NCI-H526 treated with DMSO at 0.1 percent for 48 hours (cell line): ENCODE measurements at regions not wholly inside any gene's neighbourhood (a gene's known extent, or its start where the extent isn't known, plus 50 kb on each side); places are given as distances from the start of the nearest gene placed in this dataset.

Experiments
- DNase-seq: peaks from one replicate; lab custom pipeline; 2025; lab: John Stamatoyannopoulos, UW

DNA sequence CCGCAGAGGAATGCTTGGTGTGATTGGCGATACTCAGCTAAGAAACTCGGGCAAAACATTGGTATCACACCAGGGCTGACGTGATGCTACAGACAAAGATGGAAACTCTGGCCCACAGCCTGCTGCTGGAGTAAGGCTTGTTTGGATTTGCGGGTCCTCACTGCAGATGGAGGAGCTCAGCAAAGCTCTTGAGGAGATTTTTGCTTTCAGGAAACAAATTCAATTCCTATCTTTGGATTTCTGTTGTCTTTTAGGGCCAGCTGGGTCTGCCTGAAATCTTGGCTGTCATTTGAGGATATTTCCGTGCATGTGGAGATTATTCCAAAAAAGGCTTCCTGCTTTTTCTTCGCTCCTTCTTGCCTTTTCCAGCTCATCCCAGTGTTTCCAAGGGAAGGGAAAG is 475.8 kb downstream of the TSN start:
- DNase-seq = no peak

DNA sequence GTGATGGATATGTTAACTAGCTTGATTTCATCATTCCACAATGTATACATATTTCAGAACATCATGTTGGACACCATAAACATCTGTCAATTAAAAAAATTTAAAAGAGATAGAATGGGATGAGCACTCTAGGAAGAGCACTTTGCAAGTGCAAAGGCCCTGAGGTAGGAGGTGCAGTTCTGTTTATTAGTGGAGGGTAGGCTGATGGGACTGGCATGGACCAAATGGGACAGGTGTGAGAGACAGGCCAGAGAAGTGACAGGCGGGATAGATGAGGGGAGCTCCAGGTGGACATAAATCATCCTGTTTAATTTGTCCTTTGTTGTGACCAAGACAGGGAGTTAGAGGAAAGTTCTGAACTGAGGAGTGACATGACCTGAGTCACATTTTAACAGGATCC is 477.9 kb downstream of the TSN start:
- no peak for DNase-seq

DNA sequence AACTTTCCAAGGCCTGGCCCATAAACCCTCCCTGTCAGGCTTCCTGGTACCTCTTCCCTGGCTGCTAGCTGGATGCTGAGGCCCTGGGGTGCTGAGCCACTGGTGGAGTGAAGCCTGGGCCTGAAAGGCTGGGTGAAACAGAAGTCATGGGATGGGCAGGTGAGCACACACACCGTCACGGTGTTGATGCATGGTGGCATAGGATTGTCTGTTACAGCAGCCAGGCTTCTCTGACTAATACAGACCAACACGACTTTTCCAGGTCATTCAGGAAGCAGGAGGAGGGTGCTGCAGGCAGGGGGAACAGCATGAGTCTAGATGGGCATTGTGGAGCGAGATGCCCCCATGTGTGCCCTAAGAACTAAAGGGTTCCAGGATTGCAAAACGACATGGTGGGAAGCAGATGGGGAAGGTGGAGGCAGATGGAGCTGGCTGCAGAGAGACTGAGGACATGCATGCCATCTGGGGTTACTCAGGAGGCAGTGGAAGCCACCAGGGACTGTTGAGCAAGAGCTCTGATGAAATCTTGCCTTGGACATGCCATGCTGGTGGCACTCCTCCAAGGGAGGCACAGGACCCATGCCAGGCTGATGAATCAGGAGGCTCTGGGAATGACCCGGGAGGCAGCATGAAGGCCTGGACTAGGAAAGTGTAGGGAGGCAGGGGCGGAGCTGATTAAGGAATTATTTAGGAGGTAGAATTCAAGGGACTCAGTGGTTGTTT is 480.9 kb downstream of the TSN start:
- no peak for DNase-seq

DNA sequence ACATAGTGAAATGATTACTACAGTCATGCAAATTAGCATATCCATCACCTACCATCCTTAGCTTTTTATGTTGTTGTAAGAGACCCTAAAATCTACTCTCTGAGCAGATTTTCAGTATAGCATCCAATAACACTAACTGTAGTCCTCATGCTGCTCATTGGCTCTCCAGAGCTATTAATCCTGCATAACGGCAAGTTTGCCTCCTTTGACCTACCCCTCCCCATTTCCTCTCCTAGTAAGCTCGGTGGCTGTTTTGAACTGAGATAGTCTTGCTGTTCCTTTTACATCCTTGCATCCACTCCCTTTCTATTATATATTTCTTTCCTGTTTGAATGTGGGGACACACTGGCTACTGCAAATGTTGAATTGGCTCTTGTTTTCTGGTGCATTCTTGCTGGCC is 481.5 kb downstream of the TSN start:
- DNase-seq = no peak

DNA sequence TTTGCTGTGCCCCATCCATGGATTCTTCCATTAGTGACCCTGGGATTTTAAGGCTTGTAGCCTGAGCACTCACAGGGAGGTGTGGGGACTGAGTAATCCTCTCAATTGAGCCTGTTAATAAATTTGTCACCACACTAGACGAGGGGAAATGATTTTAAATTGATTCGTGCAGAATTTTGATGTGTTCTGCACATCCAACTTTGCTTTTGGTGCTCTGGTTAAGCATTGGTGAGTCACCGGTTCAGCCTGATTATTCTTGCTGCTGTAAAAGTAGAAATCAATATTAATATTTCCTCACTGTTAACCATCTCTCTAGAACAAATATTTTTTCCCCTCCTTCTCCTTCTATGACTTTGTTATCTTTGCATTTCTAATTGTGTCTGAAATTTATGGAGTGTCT is 482.0 kb downstream of the TSN start:
- no peak for DNase-seq

DNA sequence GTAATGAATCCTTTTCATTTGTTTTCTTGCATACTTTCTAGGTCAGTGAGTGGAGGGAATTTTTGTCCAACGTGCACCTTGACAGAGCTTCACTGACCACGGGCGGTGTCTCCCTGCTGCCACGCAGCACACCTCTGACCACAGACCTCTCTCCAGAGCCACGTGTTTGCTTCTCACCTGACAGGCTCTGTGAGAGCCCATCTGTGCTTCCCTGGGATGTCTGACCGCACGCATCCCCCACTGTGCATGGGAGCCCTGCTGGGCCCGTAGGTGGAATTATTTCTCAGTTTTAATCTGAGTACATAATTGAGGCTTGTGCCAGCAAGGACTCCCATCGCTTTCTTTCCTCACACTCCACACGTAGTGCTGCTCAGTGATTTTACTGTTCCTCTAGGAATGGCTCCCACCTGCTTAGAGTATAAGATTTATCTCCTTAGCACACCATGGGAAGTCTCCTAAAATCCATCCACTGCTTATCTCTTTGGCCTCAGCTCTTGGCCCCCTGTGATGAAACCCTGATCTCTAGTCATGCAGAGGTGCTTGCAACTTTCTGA is 482.6 kb downstream of the TSN start:
- DNase-seq = no peak

DNA sequence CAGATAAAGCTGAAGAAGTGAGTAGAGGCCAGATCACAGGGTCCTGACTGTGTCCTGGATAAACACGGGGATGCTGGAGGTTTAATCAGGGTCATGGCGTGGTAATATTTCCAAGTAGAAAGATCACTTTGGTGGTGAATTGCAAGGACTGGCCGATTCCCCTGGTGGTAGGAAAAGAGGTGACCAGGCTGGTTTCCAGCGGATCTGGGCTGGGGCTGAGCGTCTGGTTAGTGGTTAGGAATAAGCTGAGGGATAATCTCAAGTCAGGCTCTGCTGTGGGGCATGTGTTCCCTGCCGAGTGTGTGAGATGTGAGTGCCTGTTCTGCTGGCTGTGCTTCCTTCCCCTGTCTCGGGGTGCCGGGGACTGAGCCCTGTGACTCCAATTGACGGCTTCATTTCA is 484.0 kb downstream of the TSN start:
- no peak for DNase-seq

DNA sequence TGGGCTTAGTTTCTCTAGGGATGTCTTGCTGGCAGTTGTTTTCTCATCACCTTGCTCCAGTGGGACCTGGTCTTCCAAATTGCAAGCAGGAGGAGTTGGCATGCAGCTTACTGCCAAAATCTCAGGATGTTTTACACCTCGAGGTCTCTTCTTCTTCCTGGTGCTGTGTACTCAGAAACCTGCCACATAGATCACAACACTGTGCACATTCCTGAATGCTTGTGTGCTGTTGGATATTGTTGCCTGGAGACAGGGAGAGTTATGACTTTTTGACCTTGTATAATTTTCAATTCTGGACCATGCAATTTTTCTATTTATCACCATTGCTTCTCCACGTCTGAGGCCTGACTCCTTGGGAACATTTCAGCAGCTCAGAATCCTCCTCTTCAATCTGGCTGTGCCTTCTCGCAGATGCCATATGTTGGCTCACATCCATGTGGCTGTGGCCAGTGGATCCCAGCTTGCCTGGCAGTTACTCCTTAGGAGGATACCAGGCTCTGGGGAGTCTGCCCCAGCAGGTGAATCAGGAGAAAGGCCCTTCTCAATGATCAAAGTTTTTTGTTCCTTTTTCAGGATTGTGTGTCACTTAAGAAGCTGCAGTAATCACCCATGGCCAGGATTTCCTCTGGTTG is 489.3 kb downstream of the TSN start:
- no peak for DNase-seq

DNA sequence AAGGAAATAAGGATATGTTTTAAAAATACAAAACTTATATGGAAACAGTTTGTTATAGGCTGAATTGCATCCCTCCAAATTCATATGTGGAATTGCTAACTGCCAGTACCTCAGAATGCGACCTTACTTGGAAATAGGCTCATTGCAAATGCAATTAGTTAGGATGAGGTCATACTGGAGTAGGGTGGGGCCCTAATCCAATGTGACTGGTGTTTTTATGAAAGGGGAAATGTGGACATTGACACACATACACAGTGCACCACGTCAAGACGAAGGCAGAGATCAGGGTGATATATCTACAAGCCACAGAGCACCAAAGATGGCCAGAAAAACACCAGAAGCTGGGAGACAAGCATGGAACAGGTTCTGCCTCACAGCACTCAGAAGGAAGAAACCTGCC is 494.2 kb downstream of the TSN start:
- DNase-seq = no peak

DNA sequence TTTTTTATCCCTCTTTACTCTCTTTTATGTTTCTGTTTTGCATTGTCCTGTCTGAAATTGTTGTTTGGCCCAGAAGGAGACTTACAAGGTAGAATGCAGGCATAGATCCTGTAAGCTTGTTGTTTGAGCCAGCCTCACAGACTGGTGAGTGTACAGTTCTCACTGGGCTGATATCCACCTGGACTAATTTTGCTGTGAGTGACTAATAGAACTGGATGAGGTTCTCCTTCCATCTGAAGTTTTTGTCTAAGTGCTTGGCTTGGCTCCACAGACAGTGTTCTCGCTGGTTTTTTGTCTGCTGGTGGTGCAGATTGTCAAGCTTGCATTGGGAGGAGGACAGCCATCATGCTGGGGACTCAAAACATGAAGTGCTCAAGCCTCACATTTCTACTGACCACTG is 495.7 kb downstream of the TSN start:
- no peak for DNase-seq

DNA sequence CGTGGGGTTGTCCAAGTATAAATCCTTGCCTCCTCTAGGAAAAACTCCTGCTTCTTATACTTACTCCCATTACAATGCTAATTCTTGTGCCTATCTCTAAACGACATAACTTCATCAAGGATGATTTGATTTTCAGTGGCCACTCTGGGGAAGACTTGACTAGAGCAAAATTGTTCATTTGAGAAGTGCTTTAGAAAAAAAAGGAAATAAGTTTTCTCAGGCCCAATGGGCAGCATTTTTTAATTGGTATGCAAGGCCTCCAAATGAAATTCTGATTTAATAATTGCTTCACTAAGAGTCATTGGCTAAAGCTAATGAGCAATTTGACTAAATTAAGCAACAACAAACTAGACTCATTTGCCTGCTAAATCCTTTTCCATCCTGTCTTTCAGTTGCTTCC is 496.1 kb downstream of the TSN start:
- DNase-seq = no peak

DNA sequence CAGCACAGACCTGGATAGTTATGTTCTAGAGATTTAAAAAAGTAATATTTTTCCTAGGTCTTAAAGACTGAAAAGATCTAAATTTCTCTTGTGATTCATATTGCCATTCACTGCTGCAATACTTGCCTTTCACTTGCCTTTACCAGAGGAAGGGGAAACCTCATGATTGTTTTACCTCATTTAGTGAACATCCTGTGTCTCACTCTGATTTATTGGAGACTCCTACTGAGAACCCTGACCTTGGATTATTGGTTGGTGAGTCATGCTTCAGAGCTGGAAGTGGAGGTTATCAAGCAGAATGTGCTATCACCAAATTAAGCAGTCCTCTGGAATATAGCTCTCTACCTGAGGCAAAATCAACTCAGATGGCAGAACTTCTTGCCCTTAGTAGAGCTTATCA is 500.5 kb downstream of the TSN start:
- DNase-seq = no peak

DNA sequence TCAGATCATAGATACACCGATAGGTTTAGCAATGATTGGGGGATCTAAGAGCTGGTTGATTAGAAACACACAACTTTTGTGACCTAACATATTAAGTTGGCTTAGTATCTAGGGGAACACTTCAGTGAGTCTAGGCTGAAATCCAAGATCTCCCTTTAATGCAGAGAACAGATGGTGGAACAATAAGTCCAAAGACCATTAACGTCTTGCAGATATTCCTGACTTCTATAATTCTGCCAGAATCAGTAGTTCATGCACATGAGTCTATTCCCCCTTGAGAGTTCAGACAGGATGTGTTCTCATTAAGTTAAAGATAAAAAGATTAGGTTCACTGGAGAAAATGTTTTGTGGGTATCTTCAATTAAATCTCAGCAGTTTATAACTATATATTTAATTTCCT is 506.5 kb downstream of the TSN start:
- DNase-seq = no peak

DNA sequence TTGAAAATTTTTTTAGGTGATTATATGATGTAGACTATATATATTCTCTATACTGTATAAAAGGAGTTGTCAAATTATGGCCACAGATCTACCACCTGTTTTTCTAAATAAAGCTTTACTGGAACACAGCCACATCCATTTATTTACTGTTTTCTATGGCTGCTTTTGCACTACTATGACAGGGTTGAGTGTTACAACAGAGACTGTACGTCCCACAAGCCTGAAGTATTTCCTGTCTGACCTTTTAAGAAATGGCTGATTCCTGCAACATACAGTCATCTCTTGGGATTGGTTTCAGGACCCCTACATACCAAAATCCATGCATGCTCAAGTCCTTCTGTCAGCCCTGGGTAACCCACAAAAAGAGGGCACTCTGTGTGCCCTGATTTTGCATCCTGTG is 508.3 kb downstream of the TSN start:
- DNase-seq = no peak

DNA sequence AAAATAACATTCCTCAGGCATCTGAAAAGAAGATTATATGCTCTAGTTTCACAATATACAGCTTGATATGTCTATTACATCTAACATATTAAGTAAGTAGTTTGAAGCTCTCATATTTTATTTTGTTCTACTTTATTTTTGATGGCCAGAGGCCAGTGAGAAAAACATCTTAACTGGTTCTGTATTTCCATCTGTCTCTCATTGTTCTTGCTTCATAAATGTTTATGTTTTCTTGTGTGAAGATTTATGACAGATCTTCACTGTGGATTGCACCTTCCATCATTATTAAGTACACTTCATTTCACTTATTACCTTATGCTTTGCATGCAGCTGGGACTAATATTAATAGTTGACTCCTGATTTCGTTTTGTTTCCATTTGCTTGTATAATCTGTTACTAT is 511.2 kb downstream of the TSN start:
- no peak for DNase-seq

DNA sequence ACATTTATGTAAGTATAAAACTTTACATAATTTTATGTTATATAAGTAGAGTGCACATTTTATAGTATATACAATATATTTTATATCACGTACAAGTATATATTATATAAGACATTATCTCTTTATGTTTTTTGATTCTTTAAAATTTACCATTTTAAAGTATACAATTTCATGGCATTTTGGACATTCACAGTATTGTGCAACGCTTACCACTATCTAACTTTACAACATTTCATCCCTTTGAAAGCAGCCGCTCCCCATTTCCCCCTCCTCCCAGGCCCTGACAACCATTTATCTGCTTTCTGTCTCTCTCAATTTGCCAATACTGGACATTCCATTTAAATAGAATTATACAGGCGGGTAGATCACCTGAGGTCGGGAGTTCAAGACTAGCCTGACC is 512.5 kb downstream of the TSN start:
- DNase-seq = no peak

DNA sequence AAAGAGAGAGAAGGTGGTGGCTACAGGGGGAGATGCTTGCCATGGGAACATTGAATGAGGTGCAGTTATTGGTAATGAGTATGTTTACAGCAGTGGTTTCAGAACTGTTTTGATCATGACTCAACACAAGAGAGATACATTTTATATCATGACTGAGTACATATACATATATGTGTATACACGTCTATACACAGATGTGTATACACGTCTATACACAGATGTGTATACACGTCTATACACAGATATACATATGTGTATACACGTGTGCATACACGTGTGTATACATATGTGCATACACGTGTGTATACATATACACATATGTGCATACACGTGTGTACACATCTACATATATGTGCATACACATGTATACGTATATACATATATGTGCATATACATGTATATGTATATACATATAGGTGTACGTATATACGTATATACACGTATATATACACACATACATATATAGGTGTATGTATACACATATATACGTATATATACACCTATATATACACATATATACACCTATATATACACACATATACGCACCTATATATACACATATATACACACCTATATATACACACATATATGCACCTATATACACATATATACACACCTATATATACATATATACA is 518.5 kb downstream of the TSN start:
- DNase-seq = no peak

DNA sequence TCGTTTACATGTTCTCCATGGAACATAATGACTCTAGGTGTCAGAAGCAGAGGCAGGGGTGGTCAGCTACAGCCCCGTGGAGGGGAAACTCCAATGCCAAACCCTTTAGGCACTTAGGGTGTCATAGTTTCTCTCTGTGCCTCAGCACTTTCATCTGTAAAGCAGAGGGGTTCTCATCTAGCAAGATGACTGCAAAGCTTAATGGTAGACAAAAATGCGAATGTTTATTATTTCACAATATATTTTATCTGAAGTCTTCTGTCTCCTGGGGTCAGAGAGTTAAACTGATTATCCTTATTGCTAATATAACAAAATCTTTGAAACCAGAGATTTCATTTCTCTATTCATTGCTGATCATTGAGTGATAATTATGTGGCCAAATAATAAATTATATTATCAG is 522.5 kb downstream of the TSN start:
- no peak for DNase-seq

DNA sequence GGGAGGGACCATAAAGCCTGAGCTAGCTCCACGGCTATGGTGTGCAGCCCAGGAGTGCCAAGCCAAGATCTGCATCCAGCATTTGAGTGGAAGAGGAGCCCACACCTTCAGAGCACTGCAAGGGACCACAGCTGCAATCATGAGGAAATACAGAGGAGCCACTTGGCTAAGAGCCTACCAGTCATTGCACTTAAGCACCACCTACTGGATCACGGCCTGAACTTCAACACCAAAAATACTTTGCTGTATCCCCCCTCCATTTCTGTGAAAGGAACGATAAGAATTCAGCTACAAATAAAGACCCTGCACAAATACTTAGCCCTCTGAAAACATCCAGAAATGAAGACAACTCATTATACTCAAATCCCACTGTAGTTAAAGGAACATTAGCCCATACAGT is 545.3 kb downstream of the TSN start:
- no peak for DNase-seq

DNA sequence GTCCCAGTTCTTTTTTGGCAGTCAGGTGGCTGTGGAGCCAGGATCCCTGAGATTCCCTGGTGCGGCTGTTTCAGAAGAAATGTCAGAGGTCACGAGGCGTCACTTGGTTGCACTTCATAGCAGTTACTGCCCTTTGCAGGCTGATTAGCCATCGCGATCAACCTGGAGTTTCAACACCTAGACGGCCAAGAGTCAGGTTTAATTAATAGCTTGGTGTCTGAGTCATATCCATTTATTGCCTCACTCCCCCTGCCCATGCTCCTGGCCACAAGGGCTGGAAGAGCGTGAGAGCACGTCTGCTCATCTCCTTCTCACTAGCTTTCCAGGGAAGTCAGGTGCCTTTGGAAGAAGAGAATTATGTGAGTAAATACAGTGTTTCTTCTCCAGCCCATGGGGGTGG is 552.3 kb downstream of the TSN start:
- DNase-seq = no peak

DNA sequence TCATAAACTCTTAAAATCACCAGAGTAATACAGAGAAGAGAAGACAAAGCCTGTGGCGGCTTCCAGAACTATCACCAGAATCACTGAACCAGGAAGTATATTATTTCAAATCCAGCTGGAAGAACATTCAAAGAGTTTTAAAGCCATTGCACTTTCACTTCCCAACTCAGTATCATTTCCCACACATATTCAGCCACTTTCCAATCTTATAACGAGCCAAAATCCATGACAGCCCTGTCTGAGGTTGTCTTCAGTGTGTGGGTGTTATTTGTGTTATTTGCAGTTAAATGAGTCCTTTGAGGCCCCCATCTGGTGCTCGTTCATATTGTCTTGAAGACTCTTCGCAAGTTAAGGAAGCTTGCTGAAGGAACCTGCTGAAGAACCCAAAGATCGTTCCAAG is 559.9 kb downstream of the TSN start:
- DNase-seq = no peak

DNA sequence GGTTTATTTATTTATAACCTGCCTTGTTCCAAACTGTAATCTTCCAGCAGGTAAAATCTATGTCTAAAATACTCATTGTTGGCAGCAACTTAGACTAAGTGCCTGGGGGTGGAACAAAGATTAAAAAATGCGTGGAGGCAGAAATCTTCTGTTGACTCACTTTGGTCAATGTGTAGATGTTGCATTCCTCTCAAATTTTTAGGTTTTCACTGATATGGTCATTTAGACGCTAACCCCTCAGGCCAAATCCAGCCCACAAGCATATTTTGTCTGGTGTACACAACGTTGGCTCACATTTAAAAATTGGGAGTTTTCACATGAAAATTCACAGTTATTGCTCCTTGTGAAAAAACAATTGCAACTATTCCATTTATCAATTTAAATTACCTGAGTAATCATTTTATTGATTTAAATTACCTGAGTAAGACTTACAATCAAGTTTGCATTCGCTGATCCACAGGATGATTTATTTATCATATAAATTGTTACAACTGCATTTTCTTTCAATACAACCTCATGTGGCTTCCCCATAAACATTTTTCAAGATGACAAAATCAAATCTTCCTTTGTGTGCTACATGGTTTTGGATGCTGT is 564.2 kb downstream of the TSN start:
- no peak for DNase-seq

DNA sequence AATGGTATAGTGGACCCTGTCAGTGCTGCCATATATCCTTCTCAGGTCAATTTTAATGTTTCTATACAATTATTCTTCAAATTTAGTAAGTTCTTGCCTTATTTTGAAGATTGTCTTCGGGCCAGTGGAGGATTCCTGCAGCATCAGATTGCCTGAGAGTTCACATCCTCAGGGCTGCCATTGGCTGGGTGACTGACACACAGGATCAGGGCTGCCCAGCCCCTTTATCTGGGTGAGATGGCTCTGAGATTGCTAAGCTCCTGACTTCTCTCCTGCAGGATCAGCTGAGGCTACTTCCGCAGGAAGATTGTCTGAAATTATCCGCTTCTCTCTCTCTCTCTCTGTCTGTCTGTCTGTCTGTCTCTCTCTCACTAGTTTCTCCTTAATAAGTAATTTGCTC is 567.4 kb downstream of the TSN start:
- no peak for DNase-seq
